KG1 (cell line): ENCODE measurements at regions not wholly inside any gene's neighbourhood (a gene's known extent, or its start where the extent isn't known, plus 50 kb on each side); places are given as distances from the start of the nearest gene placed in this dataset.

Experiments
- DNase-seq: peaks from one replicate; lab custom pipeline; 2025; lab: John Stamatoyannopoulos, UW

- DNase-seq, result peak; percentile 49
Measured at GRCh38 chr15:70264014-70264582, 166.4 kb upstream of the TLE3 start.

GRCh38 chr15:70262591-70263274 lies 165.0 kb upstream of the TLE3 start:
- DNase-seq, result no peak

GRCh38 chr15:70262171-70262570 lies 164.5 kb upstream of the TLE3 start:
- no peak for DNase-seq

- no peak for DNase-seq
Measured at GRCh38 chr15:70261083-70261482, 163.4 kb upstream of the TLE3 start.

- no peak for DNase-seq
Measured at GRCh38 chr15:70260580-70260979, 162.9 kb upstream of the TLE3 start.

GRCh38 chr15:70259640-70260508 lies 162.2 kb upstream of the TLE3 start:
- DNase-seq, result peak; percentile 29

GRCh38 chr15:70259028-70259424 lies 161.3 kb upstream of the TLE3 start:
- DNase-seq, result peak; percentile 81

GRCh38 chr15:70258369-70259027 lies 160.8 kb upstream of the TLE3 start:
- DNase-seq, result peak; percentile 91

GRCh38 chr15:70257573-70258248 lies 160.0 kb upstream of the TLE3 start:
- peak; percentile 42 for DNase-seq

GRCh38 chr15:70257047-70257446 lies 159.3 kb upstream of the TLE3 start:
- no peak for DNase-seq

GRCh38 chr15:70254311-70254869 lies 156.7 kb upstream of the TLE3 start:
- DNase-seq, result no peak

- DNase-seq, result no peak
Measured at GRCh38 chr15:70253461-70254156, 155.9 kb upstream of the TLE3 start.

- DNase-seq, result no peak
Measured at GRCh38 chr15:70252951-70253320, 155.2 kb upstream of the TLE3 start.

GRCh38 chr15:70252056-70252950 lies 154.6 kb upstream of the TLE3 start:
- DNase-seq, result no peak

- no peak for DNase-seq
Measured at GRCh38 chr15:70251246-70251990, 153.7 kb upstream of the TLE3 start.

GRCh38 chr15:70250208-70251201 lies 152.8 kb upstream of the TLE3 start:
- no peak for DNase-seq

- DNase-seq, result no peak
Measured at GRCh38 chr15:70249616-70250015, 151.9 kb upstream of the TLE3 start.
